GM10266 (cell line): ENCODE measurements at regions not wholly inside any gene's neighbourhood (a gene's known extent, or its start where the extent isn't known, plus 50 kb on each side); places are given as distances from the start of the nearest gene placed in this dataset.

Experiments
- DNase-seq: peaks from one replicate; pipeline ENCODE4 v3.0.0; 2012; ENCODE audit errors: extremely low spot score
- TF ChIP-seq, protein P1 (sequence below): IDR thresholded peaks from 2 replicates; pipeline ENCODE4 v1.5.1; 2012; ENCODE audit warnings: mild to moderate bottlenecking, low read depth; ENCODE audit not compliant: control insufficient read depth, insufficient read depth; ENCODE audit errors: missing control alignments

DNA sequence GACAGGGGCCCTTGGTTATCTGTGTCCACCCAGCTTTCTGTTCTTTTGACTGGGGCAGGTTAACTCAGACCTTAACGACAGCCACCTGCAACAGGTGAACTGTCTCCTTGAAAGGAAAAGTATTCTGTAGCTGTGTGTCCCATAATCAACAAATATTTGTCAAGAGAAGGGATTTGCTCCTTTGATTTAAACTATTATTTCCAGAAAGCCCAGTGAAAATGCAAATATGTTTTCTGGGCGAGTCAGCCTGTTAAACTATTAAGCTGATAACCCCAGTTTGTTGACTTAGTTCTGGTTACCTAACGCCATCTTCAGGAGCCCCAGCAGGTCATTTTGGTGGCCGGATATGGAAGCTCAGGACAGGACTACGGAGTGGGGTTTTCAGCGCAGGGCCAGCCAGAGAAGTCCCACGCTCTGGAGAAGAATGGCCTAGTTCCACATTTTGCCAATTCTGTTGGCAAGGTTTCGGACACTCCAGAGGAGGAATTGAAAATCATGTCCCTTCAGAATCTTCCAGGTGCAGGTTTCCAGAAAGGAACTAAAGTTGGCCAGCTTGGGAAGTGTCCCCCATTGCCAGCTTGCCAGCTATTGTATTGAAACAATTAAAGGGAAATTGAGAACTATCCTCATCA, 54.5 kb downstream of the ADRA2A start:
- TF ChIP-seq, protein P1, sequence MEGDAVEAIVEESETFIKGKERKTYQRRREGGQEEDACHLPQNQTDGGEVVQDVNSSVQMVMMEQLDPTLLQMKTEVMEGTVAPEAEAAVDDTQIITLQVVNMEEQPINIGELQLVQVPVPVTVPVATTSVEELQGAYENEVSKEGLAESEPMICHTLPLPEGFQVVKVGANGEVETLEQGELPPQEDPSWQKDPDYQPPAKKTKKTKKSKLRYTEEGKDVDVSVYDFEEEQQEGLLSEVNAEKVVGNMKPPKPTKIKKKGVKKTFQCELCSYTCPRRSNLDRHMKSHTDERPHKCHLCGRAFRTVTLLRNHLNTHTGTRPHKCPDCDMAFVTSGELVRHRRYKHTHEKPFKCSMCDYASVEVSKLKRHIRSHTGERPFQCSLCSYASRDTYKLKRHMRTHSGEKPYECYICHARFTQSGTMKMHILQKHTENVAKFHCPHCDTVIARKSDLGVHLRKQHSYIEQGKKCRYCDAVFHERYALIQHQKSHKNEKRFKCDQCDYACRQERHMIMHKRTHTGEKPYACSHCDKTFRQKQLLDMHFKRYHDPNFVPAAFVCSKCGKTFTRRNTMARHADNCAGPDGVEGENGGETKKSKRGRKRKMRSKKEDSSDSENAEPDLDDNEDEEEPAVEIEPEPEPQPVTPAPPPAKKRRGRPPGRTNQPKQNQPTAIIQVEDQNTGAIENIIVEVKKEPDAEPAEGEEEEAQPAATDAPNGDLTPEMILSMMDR: no peak
- no peak for DNase-seq

DNA sequence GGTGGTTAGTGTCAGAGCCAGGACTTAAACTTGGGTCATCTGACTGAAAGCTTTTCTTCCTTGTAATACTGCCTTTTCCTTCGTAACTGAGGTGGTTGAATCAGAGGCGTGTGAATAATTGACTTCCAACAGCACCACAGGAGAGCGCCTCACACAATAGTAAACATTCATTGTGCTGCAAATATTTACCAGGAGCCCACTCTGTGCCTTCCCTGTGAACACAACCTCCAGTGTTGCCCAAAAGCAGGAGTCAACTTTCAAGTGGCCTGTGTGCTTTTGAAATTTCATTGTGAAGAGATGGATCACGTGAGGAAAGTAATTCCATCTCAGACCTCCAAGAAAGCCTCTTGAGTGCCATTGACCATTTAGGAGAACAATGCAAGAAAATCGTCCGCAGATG, 60.2 kb downstream of the ADRA2A start:
- TF ChIP-seq, protein P1: no peak
- no peak for DNase-seq

DNA sequence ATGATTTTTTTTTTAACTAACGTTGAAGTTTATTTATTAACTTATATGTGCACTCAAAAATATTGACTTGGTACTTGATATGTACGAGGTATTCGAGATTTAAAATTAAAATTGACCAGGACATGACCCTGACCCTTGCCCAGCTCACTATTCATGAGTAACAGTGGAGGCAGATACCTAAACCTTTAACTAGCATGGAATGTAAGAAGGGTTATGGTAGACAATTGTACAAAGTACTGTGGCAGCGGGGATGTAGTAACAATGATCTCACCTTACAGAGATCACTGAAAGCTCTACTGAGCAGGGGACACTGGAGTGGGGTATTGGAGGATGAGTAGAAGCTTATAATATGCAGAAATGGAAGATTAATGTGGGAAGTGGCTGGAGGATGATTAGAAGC, 60.8 kb downstream of the ADRA2A start:
- TF ChIP-seq, protein P1: no peak

DNA sequence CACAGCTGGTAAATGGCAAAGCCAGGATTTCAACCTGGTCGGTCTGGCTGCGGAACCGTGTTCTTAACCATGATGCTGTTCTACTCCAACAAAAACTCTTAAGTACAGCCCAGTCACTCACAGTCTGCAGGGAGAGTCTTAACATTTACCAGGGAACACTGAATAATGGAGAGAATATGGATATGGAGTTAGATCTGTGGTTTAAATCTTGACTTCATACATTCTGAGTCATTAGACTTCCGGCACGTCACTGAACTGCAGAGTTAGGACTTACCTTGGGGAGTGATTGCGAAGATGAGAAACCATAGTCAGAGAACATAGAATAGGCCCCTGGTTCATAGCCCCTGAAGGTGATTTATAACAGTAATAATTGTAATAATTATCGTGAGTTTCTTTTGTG, 61.7 kb downstream of the ADRA2A start:
- TF ChIP-seq, protein P1: no peak
- no peak for DNase-seq

More for the DNA sequence above, 60.8 kb downstream of the ADRA2A start:
- DNase-seq: no peak

DNA sequence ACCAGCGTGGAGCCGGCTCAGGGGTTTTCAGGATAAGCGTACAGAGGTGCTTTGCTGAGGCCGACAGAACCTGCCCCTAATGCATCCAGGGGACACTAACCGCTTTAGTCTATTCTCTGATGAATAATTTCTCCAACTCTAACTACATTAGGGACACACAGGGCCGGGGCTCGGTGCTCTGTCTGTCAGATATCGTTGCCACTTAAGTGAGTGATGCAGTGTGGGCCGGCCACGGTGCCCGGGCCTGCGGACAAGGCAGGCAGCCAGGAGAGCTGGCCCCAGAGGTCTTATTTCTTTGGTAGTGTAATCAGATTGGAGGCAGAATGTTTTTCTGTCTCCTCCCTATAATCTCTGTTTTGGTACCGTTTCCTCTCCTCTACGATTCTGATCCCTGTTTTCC, 62.7 kb downstream of the ADRA2A start:
- no peak for DNase-seq
- TF ChIP-seq, protein P1: no peak

DNA sequence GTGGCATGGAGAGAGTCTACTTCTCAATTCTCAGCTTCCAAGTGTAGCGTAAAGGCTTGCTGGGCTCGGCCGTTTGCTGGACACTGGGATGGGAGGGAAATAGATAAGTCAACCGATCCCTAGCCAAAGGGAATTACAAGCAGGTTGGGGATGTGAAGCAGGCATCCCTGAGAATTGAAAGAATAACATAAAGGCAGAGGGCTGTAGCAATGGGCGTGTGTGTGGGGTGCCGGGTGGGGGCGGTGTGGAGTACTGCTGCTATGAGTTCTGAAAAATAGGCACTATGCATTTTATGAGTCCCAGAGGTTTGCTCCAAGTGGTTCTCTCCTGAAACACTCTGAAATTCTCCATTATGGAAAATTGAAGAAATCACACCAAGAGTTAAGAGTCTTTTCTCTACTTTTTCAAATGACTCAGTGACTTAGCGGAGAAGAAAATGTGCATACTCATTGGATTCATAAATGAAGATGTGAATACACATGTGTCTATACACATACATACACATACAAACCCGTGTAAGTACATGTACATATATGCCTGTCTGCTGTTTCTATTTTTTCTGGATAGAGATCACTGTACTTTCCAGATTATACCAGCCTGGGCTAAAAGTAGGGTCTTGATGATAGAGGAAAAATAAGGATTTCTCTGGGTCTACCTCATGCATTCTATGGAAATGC, 65.4 kb downstream of the ADRA2A start:
- TF ChIP-seq, protein P1: no peak
- no peak for DNase-seq

DNA sequence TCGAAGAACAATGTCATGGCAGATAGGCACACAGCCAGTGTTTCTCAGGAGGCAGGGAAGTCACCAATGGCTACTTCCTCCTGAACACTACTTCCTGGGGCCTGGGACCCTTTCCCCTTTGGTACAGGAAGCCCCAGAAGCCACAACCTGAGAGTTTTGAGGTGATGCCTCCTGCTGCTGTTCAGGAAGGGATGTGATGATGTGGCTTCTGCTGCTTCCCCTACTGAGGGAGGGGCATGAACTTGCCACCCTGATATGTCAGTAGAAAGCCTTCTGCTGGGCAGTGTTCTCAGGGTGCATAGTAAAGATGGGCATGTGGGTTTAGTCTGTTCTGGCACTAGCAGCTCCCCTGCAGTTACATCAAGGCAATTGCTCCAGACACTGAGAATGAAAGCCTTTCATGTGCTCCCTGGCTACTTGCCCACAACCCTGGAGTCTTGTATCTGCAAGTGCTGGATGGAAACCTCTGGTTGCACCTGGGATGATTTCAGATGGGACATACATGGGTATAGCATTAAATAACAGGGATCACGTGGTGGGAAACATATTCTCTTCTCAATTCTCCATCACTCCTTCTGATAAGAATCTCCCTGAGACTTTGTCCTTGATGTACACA, 69.3 kb downstream of the ADRA2A start:
- TF ChIP-seq, protein P1: no peak
- no peak for DNase-seq
